Urothelium cell line (cell line): ENCODE measurements at regions not wholly inside any gene's neighbourhood (a gene's known extent, or its start where the extent isn't known, plus 50 kb on each side); places are given as distances from the start of the nearest gene placed in this dataset.
A peak's percentile ranks its signal among the peaks of the same experiment; 100 is the strongest.
"Not testable (repeated sequence)": the region's sequence is repeated elsewhere in the genome, so short reads cannot be mapped to it uniquely, and the experiment has no call there.

Source experiments
- DNase-seq: peaks from one replicate; pipeline ENCODE4 v3.0.0; 2011; ENCODE audit warnings: low spot score, mixed read lengths
- FAIRE-seq: peaks from 2 replicates; lab custom pipeline; 2011; peaks lifted over from hg19 to GRCh38; lab: Jason Lieb, UNC

GRCh38 chr10:20616918-20617810 is 279.9 kb downstream of the NEBL start:
- no peak for DNase-seq
- no peak for FAIRE-seq

GRCh38 chr10:20616056-20616671 is 280.9 kb downstream of the NEBL start:
- FAIRE-seq, result peak; percentile 30
- DNase-seq, result no peak

GRCh38 chr10:20615395-20615794 is 281.7 kb downstream of the NEBL start:
- FAIRE-seq, result no peak

GRCh38 chr10:20614911-20615310 is 282.2 kb downstream of the NEBL start:
- DNase-seq (no peak), FAIRE-seq (no peak)

More at GRCh38 chr10:20615395-20615794, 281.7 kb downstream of the NEBL start:
- DNase-seq, result no peak

GRCh38 chr10:20608503-20608902 is 288.6 kb downstream of the NEBL start:
- no peak for FAIRE-seq
- DNase-seq, result no peak

GRCh38 chr10:20606985-20607384 is 290.1 kb downstream of the NEBL start:
- FAIRE-seq (no peak), DNase-seq (no peak)

- no peak for FAIRE-seq
- no peak for DNase-seq
Measured at GRCh38 chr10:20601941-20602461, 295.1 kb downstream of the NEBL start.

- DNase-seq, result peak; percentile 93
- peak; percentile 92 for FAIRE-seq
Measured at GRCh38 chr10:20598590-20598989, 298.5 kb downstream of the NEBL start.

GRCh38 chr10:20596911-20597310 is 300.2 kb downstream of the NEBL start:
- peak; percentile 7 for DNase-seq
- FAIRE-seq, result no peak

GRCh38 chr10:20596065-20596755 is 300.9 kb downstream of the NEBL start:
- FAIRE-seq, result no peak
- peak; percentile 20 for DNase-seq

GRCh38 chr10:20593649-20594048 is 303.5 kb downstream of the NEBL start:
- DNase-seq (peak; percentile 13), FAIRE-seq (no peak)

GRCh38 chr10:20582041-20582440 is 315.1 kb downstream of the NEBL start:
- FAIRE-seq, result no peak
- DNase-seq, result no peak

GRCh38 chr10:20573924-20574323 is 323.2 kb downstream of the NEBL start:
- FAIRE-seq, result no peak
- DNase-seq, result no peak

GRCh38 chr10:20555990-20556389 is 341.1 kb downstream of the NEBL start:
- FAIRE-seq, DNase-seq: not testable (repeated sequence)

GRCh38 chr10:20552382-20552781 is 344.7 kb downstream of the NEBL start:
- FAIRE-seq (no peak), DNase-seq (no peak)

- no peak for DNase-seq
- no peak for FAIRE-seq
Measured at GRCh38 chr10:20551761-20552160, 345.4 kb downstream of the NEBL start.

- FAIRE-seq, result no peak
- DNase-seq, result no peak
Measured at GRCh38 chr10:20535897-20536881, 360.9 kb downstream of the NEBL start.

GRCh38 chr10:20531241-20531883 is 365.7 kb downstream of the NEBL start:
- DNase-seq, FAIRE-seq: not testable (repeated sequence)

GRCh38 chr10:20521186-20521585 is 375.9 kb downstream of the NEBL start:
- FAIRE-seq (no peak), DNase-seq (no peak)

GRCh38 chr10:20515654-20516053 is 381.5 kb downstream of the NEBL start:
- no peak for FAIRE-seq
- DNase-seq, result no peak
